MM.1S (cell line): ENCODE measurements at regions not wholly inside any gene's neighbourhood (a gene's known extent, or its start where the extent isn't known, plus 50 kb on each side); places are given as distances from the start of the nearest gene placed in this dataset.
"Not testable (repeated sequence)": the region's sequence is repeated elsewhere in the genome, so short reads cannot be mapped to it uniquely, and the experiment has no call there.

ENCODE experiments used
- DNase-seq: peaks from one replicate; pipeline ENCODE4 v3.0.0-alpha.2; 2015
- H2AFZ ChIP-seq: fragments of 300-600 bp; sonication (generic); 2 replicates; pipeline ENCODE4 v1.6.0; 2016; ENCODE audit warnings: antibody characterized with exemption, low read length
- H3F3A ChIP-seq: fragments of 300-600 bp; sonication (generic); 2 replicates; pipeline ENCODE4 v1.6.1; 2016; ENCODE audit warnings: mild to moderate bottlenecking, antibody characterized with exemption, low read length, moderate library complexity, mixed read lengths; ENCODE audit not compliant: insufficient read depth
- H3K27ac ChIP-seq: fragments of 300-600 bp; sonication (generic); 2 replicates; pipeline ENCODE4 v1.5.1; 2016; ENCODE audit warnings: mild to moderate bottlenecking, low read length
- H3K27me3 ChIP-seq: fragments of 300-600 bp; sonication (generic); replicated peaks from 2 replicates; pipeline ENCODE4 v1.6.0; 2016; ENCODE audit warnings: low read length; ENCODE audit not compliant: insufficient read depth
- H3K36me3 ChIP-seq: fragments of 300-600 bp; sonication (generic); replicated peaks from 2 replicates; pipeline ENCODE4 v1.6.1; 2016; ENCODE audit warnings: mild to moderate bottlenecking, low read length, mixed read lengths; ENCODE audit not compliant: insufficient read depth
- H3K4me1 ChIP-seq: fragments of 300-600 bp; sonication (generic); 2 replicates; pipeline ENCODE4 v1.6.1; 2016; ENCODE audit warnings: low read length, mixed read lengths
- H3K4me2 ChIP-seq: fragments of 300-600 bp; sonication (generic); 2 replicates; pipeline ENCODE4 v1.6.0; 2016; ENCODE audit warnings: low read depth, low read length
- H3K4me3 ChIP-seq: fragments of 300-600 bp; sonication (generic); 2 replicates; pipeline ENCODE4 v1.5.1; 2016; ENCODE audit warnings: low read length, mixed read lengths
- H3K79me2 ChIP-seq: fragments of 300-600 bp; sonication (generic); 2 replicates; pipeline ENCODE4 v1.6.1; 2016; ENCODE audit warnings: mixed run types, low read length, mixed read lengths
- H3K9ac ChIP-seq: fragments of 300-600 bp; sonication (generic); 2 replicates; pipeline ENCODE4 v1.6.1; 2016; ENCODE audit warnings: low read length, mixed read lengths
- H3K9me2 ChIP-seq: fragments of 300-600 bp; sonication (generic); replicated peaks from 2 replicates; pipeline ENCODE4 v1.6.1; 2016; ENCODE audit warnings: mild to moderate bottlenecking, low read length, mixed read lengths; ENCODE audit not compliant: insufficient read depth
- H3K9me3 ChIP-seq: fragments of 300-600 bp; sonication (generic); replicated peaks from 2 replicates; pipeline ENCODE4 v1.6.1; 2016; ENCODE audit warnings: mild to moderate bottlenecking, low read length, mixed read lengths; ENCODE audit not compliant: insufficient read depth
- H4K20me1 ChIP-seq: fragments of 300-600 bp; sonication (generic); 2 replicates; pipeline ENCODE4 v1.6.1; 2016; ENCODE audit warnings: mild to moderate bottlenecking, low read length, moderate library complexity, mixed read lengths; ENCODE audit not compliant: insufficient read depth
- CTCF ChIP-seq: fragments of 300-600 bp; sonication (generic); IDR thresholded peaks from 2 replicates; pipeline ENCODE4 v1.5.1; 2016; ENCODE audit warnings: antibody characterized with exemption, low read length, mixed read lengths
- EZH2 ChIP-seq: fragments of 300-600 bp; sonication (generic); optimal IDR thresholded peaks from 2 replicates; pipeline ENCODE3; 2017; ENCODE audit warnings: low read depth, mild to moderate bottlenecking, antibody characterized with exemption, low read length, mixed read lengths
- EZH2phosphoT487 ChIP-seq: fragments of 300-600 bp; sonication (generic); IDR thresholded peaks from 2 replicates; pipeline ENCODE4 v1.6.1; 2018; ENCODE audit warnings: antibody characterized with exemption, low read length

- H3K9ac ChIP-seq, result no peak overlapping the region
- DNase-seq, result no peak
These were observed 630.6 kb upstream of the ZNF804A start for GRCh38 chr2:183967756-183968155.

GRCh38 chr2:183975676-183976075 is 622.7 kb upstream of the ZNF804A start:
- H3K4me1 ChIP-seq, H2AFZ ChIP-seq, H3K79me2 ChIP-seq, DNase-seq, H3F3A ChIP-seq, H4K20me1 ChIP-seq, H3K9ac ChIP-seq, H3K9me2 ChIP-seq, H3K36me3 ChIP-seq, H3K27me3 ChIP-seq, H3K9me3 ChIP-seq, H3K27ac ChIP-seq, H3K4me2 ChIP-seq, H3K4me3 ChIP-seq: not testable (repeated sequence)

More at GRCh38 chr2:183967756-183968155, 630.6 kb upstream of the ZNF804A start:
- Histone ChIP-seq H3K36me3 (no peaks in the 10 kb centered on the region), H3K4me2 (no peak overlapping the region), H3K9me2 (no peaks in the 10 kb centered on the region), H3K4me1 (no peaks in the 10 kb centered on the region), H3K4me3 (no peak overlapping the region), H3K27me3 (no peaks in the 10 kb centered on the region), H3F3A (no peaks in the 10 kb centered on the region), H2AFZ (no peak overlapping the region), H3K9me3 (no peaks in the 10 kb centered on the region), H3K27ac (no peak overlapping the region), H3K79me2 (no peaks in the 10 kb centered on the region), H4K20me1 (no peaks in the 10 kb centered on the region)
- no peak for TF ChIP-seq CTCF
- no peak for TF ChIP-seq EZH2
- TF ChIP-seq EZH2phosphoT487, result no peak

GRCh38 chr2:183984871-183985270 is 613.5 kb upstream of the ZNF804A start:
- no peaks in the 10 kb centered on the region for H4K20me1 ChIP-seq
- no peak for TF ChIP-seq EZH2
- TF ChIP-seq CTCF, result no peak
- TF ChIP-seq EZH2phosphoT487, result no peak
- no peak overlapping the region for H3K9ac ChIP-seq
- H3K4me1 ChIP-seq, result no peaks in the 10 kb centered on the region
- no peaks in the 10 kb centered on the region for H3K79me2 ChIP-seq
- H3F3A ChIP-seq, result no peaks in the 10 kb centered on the region
- H3K27me3 ChIP-seq, result no peaks in the 10 kb centered on the region
- no peak overlapping the region for H3K27ac ChIP-seq
- no peaks in the 10 kb centered on the region for H3K9me2 ChIP-seq
- DNase-seq, result no peak
- H3K9me3 ChIP-seq, result no peaks in the 10 kb centered on the region
- no peak overlapping the region for H3K4me3 ChIP-seq
- no peak overlapping the region for H2AFZ ChIP-seq
- H3K36me3 ChIP-seq, result no peaks in the 10 kb centered on the region
- H3K4me2 ChIP-seq, result no peak overlapping the region

GRCh38 chr2:183991968-183992367 is 606.4 kb upstream of the ZNF804A start:
- no peak for TF ChIP-seq EZH2
- no peak for TF ChIP-seq CTCF
- no peak for TF ChIP-seq EZH2phosphoT487
- Histone ChIP-seq H3K9me2 (no peaks in the 10 kb centered on the region), H3K36me3 (no peaks in the 10 kb centered on the region), H3K27ac (no peak overlapping the region), H2AFZ (no peak overlapping the region), H3K4me1 (no peaks in the 10 kb centered on the region), H3K4me2 (no peak overlapping the region), H3F3A (no peaks in the 10 kb centered on the region), H3K4me3 (no peak overlapping the region), H3K79me2 (no peaks in the 10 kb centered on the region), H3K9ac (no peak overlapping the region), H4K20me1 (no peaks in the 10 kb centered on the region), H3K9me3 (no peaks in the 10 kb centered on the region; the same call in 1 of the 2 replicates), H3K27me3 (no peaks in the 10 kb centered on the region)
- no peak for DNase-seq
